ENCODE measurements at regions not wholly inside any gene's neighbourhood (a gene's known extent, or its start where the extent isn't known, plus 50 kb on each side); places are given as distances from the start of the nearest gene placed in this dataset.
"Not testable (repeated sequence)": the region's sequence is repeated elsewhere in the genome, so short reads cannot be mapped to it uniquely, and the experiment has no call there.

DNA sequence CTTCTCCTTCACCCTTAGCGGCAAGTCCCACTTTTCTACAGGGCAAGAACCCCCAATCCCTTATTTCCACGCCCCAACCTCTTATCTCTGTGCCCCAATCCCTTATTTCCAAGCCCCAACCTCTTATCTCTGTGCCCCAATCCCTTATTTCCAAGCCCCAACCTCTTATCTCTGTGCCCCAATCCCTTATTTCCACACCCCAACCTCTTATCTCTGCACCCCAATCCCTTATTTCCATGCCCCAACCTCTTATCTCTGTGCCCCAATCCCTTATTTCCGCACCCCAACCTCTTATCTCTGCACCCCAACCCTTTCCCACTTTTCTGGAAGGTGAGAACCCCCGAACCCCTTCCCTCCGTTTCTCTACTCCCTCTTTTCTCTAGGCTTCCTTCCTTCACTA lies 116.1 kb upstream of the GJE1 start:
- WGBS (ENCODE audit: insufficient coverage): 94% methylated on average over 4 of the region's 5 CpGs

DNA sequence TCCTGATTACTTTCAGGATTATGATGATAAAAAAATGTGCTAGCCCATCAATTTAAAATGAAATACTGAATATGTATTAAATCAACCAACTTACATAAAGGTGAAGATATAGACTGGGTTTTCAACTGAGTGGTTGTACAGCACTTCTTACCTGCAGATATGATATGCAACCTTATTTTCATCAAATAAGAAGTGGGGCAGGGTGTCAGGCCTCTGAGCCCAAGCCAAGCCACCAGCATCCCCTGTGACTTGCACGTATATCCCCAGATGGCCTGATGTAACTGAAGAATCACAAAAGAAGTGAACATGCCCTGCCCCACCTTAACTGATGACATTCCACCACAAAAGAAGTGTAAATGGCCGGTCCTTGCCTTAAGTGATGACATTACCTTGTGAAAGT lies 117.3 kb upstream of the GJE1 start:
- not testable (repeated sequence) for H3K36me3 ChIP-seq (ENCODE audit: control insufficient read depth, insufficient read depth, low read length); H3K4me3 ChIP-seq (ENCODE audit: low read length); H3K4me1 ChIP-seq (ENCODE audit: control insufficient read depth, insufficient read depth, low read length); H3K27ac ChIP-seq (ENCODE audit: low read length); H3K27me3 ChIP-seq (ENCODE audit: control insufficient read depth, insufficient read depth, low read length); H3K9me3 ChIP-seq (replicated peaks; ENCODE audit: control insufficient read depth, low read depth, low read length); DNase-seq
- WGBS (ENCODE audit: insufficient coverage): 20% methylated on average over 1 of the region's 2 CpGs

More for the DNA sequence above, 116.1 kb upstream of the GJE1 start:
- H3K27me3 ChIP-seq (ENCODE audit: control insufficient read depth, insufficient read depth, low read length); H3K36me3 ChIP-seq (ENCODE audit: control insufficient read depth, insufficient read depth, low read length); DNase-seq; H3K9me3 ChIP-seq (replicated peaks; ENCODE audit: control insufficient read depth, low read depth, low read length); H3K4me3 ChIP-seq (ENCODE audit: low read length); H3K27ac ChIP-seq (ENCODE audit: low read length); H3K4me1 ChIP-seq (ENCODE audit: control insufficient read depth, insufficient read depth, low read length): not testable (repeated sequence)

- Histone ChIP-seq H3K9me3 (replicated peaks; ENCODE audit: control insufficient read depth, low read depth, low read length) (no peaks in the 10 kb centered on the region), H3K4me1 (ENCODE audit: control insufficient read depth, insufficient read depth, low read length) (no peaks in the 10 kb centered on the region)
- WGBS (ENCODE audit: insufficient coverage): 15% methylated on average over 2 of the region's 5 CpGs
Measured at GRCh38 chr6:142015011-142015410, 117.7 kb upstream of the GJE1 start.

DNA sequence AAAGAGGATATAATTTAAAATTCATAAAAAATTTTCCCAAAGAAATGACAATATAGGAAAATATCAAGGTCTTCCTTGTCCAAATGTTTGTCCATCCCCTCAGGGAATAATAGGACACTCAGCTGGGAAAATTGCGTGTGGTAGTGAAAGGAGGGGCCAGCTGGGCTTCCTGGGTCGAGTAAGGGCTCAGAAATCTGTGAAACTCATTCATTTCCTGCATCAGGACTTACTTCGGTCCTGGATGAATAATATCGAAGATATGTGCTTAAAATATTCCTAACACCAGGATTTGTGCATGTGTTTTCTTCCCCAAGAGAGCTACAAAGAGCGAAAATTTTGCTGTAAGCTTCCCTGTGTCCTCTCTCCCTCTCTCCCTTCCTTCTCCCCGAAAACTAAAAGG lies 118.2 kb upstream of the GJE1 start:
- Histone ChIP-seq H3K27me3 (ENCODE audit: control insufficient read depth, insufficient read depth, low read length) (no peaks in the 10 kb centered on the region), H3K9me3 (replicated peaks; ENCODE audit: control insufficient read depth, low read depth, low read length) (no peaks in the 10 kb centered on the region), H3K4me1 (ENCODE audit: control insufficient read depth, insufficient read depth, low read length) (no peaks in the 10 kb centered on the region), H3K27ac (ENCODE audit: low read length) (no peak overlapping the region), H3K4me3 (ENCODE audit: low read length) (no peak overlapping the region), H3K36me3 (ENCODE audit: control insufficient read depth, insufficient read depth, low read length) (no peaks in the 10 kb centered on the region)
- peak; percentile 31 for DNase-seq
- WGBS (ENCODE audit: insufficient coverage): 19% methylated on average over 2 of the region's 6 CpGs

More at GRCh38 chr6:142015011-142015410, 117.7 kb upstream of the GJE1 start:
- Histone ChIP-seq H3K27ac (ENCODE audit: low read length) (no peak overlapping the region), H3K4me3 (ENCODE audit: low read length) (no peak overlapping the region), H3K27me3 (ENCODE audit: control insufficient read depth, insufficient read depth, low read length) (no peaks in the 10 kb centered on the region), H3K36me3 (ENCODE audit: control insufficient read depth, insufficient read depth, low read length) (no peaks in the 10 kb centered on the region)
- DNase-seq: no peak

GRCh38 chr6:142013875-142014495 lies 118.7 kb upstream of the GJE1 start:
- no peak for DNase-seq
- Histone ChIP-seq H3K27ac (ENCODE audit: low read length) (no peak overlapping the region), H3K4me1 (ENCODE audit: control insufficient read depth, insufficient read depth, low read length) (no peaks in the 10 kb centered on the region), H3K4me3 (ENCODE audit: low read length) (no peak overlapping the region), H3K36me3 (ENCODE audit: control insufficient read depth, insufficient read depth, low read length) (no peaks in the 10 kb centered on the region), H3K9me3 (replicated peaks; ENCODE audit: control insufficient read depth, low read depth, low read length) (no peaks in the 10 kb centered on the region), H3K27me3 (ENCODE audit: control insufficient read depth, insufficient read depth, low read length) (no peaks in the 10 kb centered on the region)
- WGBS (ENCODE audit: insufficient coverage): 68% methylated on average over 2 of the region's 4 CpGs

- Histone ChIP-seq H3K27ac (ENCODE audit: low read length) (no peak overlapping the region), H3K27me3 (ENCODE audit: control insufficient read depth, insufficient read depth, low read length) (no peaks in the 10 kb centered on the region), H3K4me1 (ENCODE audit: control insufficient read depth, insufficient read depth, low read length) (no peaks in the 10 kb centered on the region), H3K36me3 (ENCODE audit: control insufficient read depth, insufficient read depth, low read length) (no peaks in the 10 kb centered on the region), H3K4me3 (ENCODE audit: low read length) (no peak overlapping the region), H3K9me3 (replicated peaks; ENCODE audit: control insufficient read depth, low read depth, low read length) (no peaks in the 10 kb centered on the region)
- peak; percentile 4 for DNase-seq
Measured at GRCh38 chr6:142013287-142013686, 119.4 kb upstream of the GJE1 start.

GRCh38 chr6:142011775-142012174 lies 121.0 kb upstream of the GJE1 start:
- DNase-seq: no peak
- Histone ChIP-seq H3K9me3 (replicated peaks; ENCODE audit: control insufficient read depth, low read depth, low read length) (no peaks in the 10 kb centered on the region), H3K36me3 (ENCODE audit: control insufficient read depth, insufficient read depth, low read length) (no peaks in the 10 kb centered on the region), H3K27me3 (ENCODE audit: control insufficient read depth, insufficient read depth, low read length) (no peaks in the 10 kb centered on the region), H3K4me1 (ENCODE audit: control insufficient read depth, insufficient read depth, low read length) (no peaks in the 10 kb centered on the region), H3K4me3 (ENCODE audit: low read length) (no peak overlapping the region), H3K27ac (ENCODE audit: low read length) (no peak overlapping the region)
- WGBS (ENCODE audit: insufficient coverage): no CpG with 5 or more reads among the region's 1 CpG

GRCh38 chr6:142011156-142011555 lies 121.6 kb upstream of the GJE1 start:
- no peaks in the 10 kb centered on the region for H3K9me3 ChIP-seq (replicated peaks; ENCODE audit: control insufficient read depth, low read depth, low read length)
- no peaks in the 10 kb centered on the region for H3K4me1 ChIP-seq (ENCODE audit: control insufficient read depth, insufficient read depth, low read length)
- H3K27ac ChIP-seq (ENCODE audit: low read length): no peak overlapping the region
- no peak overlapping the region for H3K4me3 ChIP-seq (ENCODE audit: low read length)
- no peak for DNase-seq
- H3K27me3 ChIP-seq (ENCODE audit: control insufficient read depth, insufficient read depth, low read length): no peaks in the 10 kb centered on the region
- no peaks in the 10 kb centered on the region for H3K36me3 ChIP-seq (ENCODE audit: control insufficient read depth, insufficient read depth, low read length)

GRCh38 chr6:142009647-142010046 lies 123.1 kb upstream of the GJE1 start:
- H3K9me3 ChIP-seq (replicated peaks; ENCODE audit: control insufficient read depth, low read depth, low read length): no peaks in the 10 kb centered on the region
- no peaks in the 10 kb centered on the region for H3K4me1 ChIP-seq (ENCODE audit: control insufficient read depth, insufficient read depth, low read length)
- no peaks in the 10 kb centered on the region for H3K36me3 ChIP-seq (ENCODE audit: control insufficient read depth, insufficient read depth, low read length)
- H3K27me3 ChIP-seq (ENCODE audit: control insufficient read depth, insufficient read depth, low read length): no peaks in the 10 kb centered on the region
- no peak overlapping the region for H3K4me3 ChIP-seq (ENCODE audit: low read length)
- no peak for DNase-seq
- WGBS (ENCODE audit: insufficient coverage): 40% methylated on average over 1 of the region's 2 CpGs
- H3K27ac ChIP-seq (ENCODE audit: low read length): no peak overlapping the region

- WGBS (ENCODE audit: insufficient coverage): no CpG with 5 or more reads among the region's 1 CpG
- H3K27ac ChIP-seq (ENCODE audit: low read length): no peak overlapping the region
Measured at GRCh38 chr6:142008781-142009180, 123.9 kb upstream of the GJE1 start.

More at GRCh38 chr6:142008781-142009180, 123.9 kb upstream of the GJE1 start:
- Histone ChIP-seq H3K27me3 (ENCODE audit: control insufficient read depth, insufficient read depth, low read length) (no peaks in the 10 kb centered on the region), H3K36me3 (ENCODE audit: control insufficient read depth, insufficient read depth, low read length) (no peaks in the 10 kb centered on the region), H3K4me3 (ENCODE audit: low read length) (no peak overlapping the region), H3K9me3 (replicated peaks; ENCODE audit: control insufficient read depth, low read depth, low read length) (no peaks in the 10 kb centered on the region), H3K4me1 (ENCODE audit: control insufficient read depth, insufficient read depth, low read length) (no peaks in the 10 kb centered on the region)
- DNase-seq: no peak

All from muscle of leg (tissue), 3 donors.